NCI-H2029 treated with DMSO at 0.1 percent for 48 hours (cell line): ENCODE measurements at regions not wholly inside any gene's neighbourhood (a gene's known extent, or its start where the extent isn't known, plus 50 kb on each side); places are given as distances from the start of the nearest gene placed in this dataset.
"Not testable (repeated sequence)": the region's sequence is repeated elsewhere in the genome, so short reads cannot be mapped to it uniquely, and the experiment has no call there.

Experiments used
- DNase-seq: peaks from one replicate; lab custom pipeline; 2025; lab: John Stamatoyannopoulos, UW

- DNase-seq: no peak
Observed at GRCh38 chr11:134866981-134867675, 455.1 kb upstream of the B3GAT1 start.

GRCh38 chr11:134866215-134866614 is 454.2 kb upstream of the B3GAT1 start:
- DNase-seq: no peak

- no peak for DNase-seq
Observed at GRCh38 chr11:134864968-134865305, 452.9 kb upstream of the B3GAT1 start.

- no peak for DNase-seq
Observed at GRCh38 chr11:134864233-134864967, 452.4 kb upstream of the B3GAT1 start.

- DNase-seq: no peak
Observed at GRCh38 chr11:134863294-134863693, 451.3 kb upstream of the B3GAT1 start.

GRCh38 chr11:134862587-134863195 is 450.6 kb upstream of the B3GAT1 start:
- no peak for DNase-seq

GRCh38 chr11:134862105-134862502 is 450.1 kb upstream of the B3GAT1 start:
- no peak for DNase-seq

- DNase-seq: no peak
Observed at GRCh38 chr11:134861490-134862104, 449.6 kb upstream of the B3GAT1 start.

- DNase-seq: no peak
Observed at GRCh38 chr11:134858783-134859480, 446.9 kb upstream of the B3GAT1 start.

GRCh38 chr11:134857035-134857434 is 445.0 kb upstream of the B3GAT1 start:
- no peak for DNase-seq

GRCh38 chr11:134856056-134856971 is 444.3 kb upstream of the B3GAT1 start:
- DNase-seq: no peak

- DNase-seq: no peak
Observed at GRCh38 chr11:134853992-134854991, 442.2 kb upstream of the B3GAT1 start.

GRCh38 chr11:134851503-134852224 is 439.6 kb upstream of the B3GAT1 start:
- not testable (repeated sequence) for DNase-seq

GRCh38 chr11:134850566-134850965 is 438.5 kb upstream of the B3GAT1 start:
- DNase-seq: no peak

GRCh38 chr11:134849833-134850232 is 437.8 kb upstream of the B3GAT1 start:
- DNase-seq: no peak

- no peak for DNase-seq
Observed at GRCh38 chr11:134847083-134847715, 435.2 kb upstream of the B3GAT1 start.

GRCh38 chr11:134846328-134847082 is 434.5 kb upstream of the B3GAT1 start:
- DNase-seq: no peak
